ENCODE measurements at regions not wholly inside any gene's neighbourhood (a gene's known extent, or its start where the extent isn't known, plus 50 kb on each side); places are given as distances from the start of the nearest gene placed in this dataset.
A peak's percentile ranks its signal among the peaks of the same experiment; 100 is the strongest.
"Not testable (repeated sequence)": the region's sequence is repeated elsewhere in the genome, so short reads cannot be mapped to it uniquely, and the experiment has no call there.

GRCh38 chrX:122269243-122269781, 914.8 kb upstream of the GRIA3 start:
- H3K4me3 ChIP-seq (replicated peaks; ENCODE audit: low read depth, low read length), result no peak overlapping the region
- DNase-seq (ENCODE audit: low read depth), result peak; percentile 0
- TF ChIP-seq CTCF (IDR thresholded peaks at IDR 0.05; ENCODE audit: low read length, missing control alignments), result no peak

GRCh38 chrX:122270809-122271494, 913.1 kb upstream of the GRIA3 start:
- H3K4me3 ChIP-seq (replicated peaks; ENCODE audit: low read depth, low read length), result no peak overlapping the region
- no peak for TF ChIP-seq CTCF (IDR thresholded peaks at IDR 0.05; ENCODE audit: low read length, missing control alignments)
- DNase-seq (ENCODE audit: low read depth), result no peak

DNA sequence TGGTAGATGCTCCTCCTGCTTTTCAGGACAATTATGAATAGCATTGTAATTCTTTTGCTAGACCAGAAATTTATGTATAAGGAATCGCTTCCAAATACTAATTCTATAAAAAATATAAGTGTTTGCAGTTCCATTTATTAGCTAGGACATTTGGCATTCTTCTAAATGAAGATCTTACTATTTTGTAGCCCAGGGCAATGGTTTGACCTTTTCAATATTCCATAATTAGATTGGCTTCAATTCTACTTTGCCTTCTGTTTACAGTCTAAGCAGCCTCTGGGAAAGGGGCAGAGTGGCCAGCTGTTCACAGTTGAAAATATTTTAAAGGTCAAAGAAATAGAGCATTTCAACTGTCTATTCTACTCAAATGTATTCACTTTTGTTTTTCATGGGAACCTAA, 912.1 kb upstream of the GRIA3 start:
- no peak for DNase-seq (ENCODE audit: low read depth)
- no peak for TF ChIP-seq CTCF (IDR thresholded peaks at IDR 0.05; ENCODE audit: low read length, missing control alignments)
- H3K4me3 ChIP-seq (replicated peaks; ENCODE audit: low read depth, low read length), result no peak overlapping the region

GRCh38 chrX:122279746-122280145, 904.3 kb upstream of the GRIA3 start:
- DNase-seq (ENCODE audit: low read depth), result no peak
- H3K4me3 ChIP-seq (replicated peaks; ENCODE audit: low read depth, low read length), result no peak overlapping the region
- no peak for TF ChIP-seq CTCF (IDR thresholded peaks at IDR 0.05; ENCODE audit: low read length, missing control alignments)

GRCh38 chrX:122299822-122300221, 884.3 kb upstream of the GRIA3 start:
- not testable (repeated sequence) for DNase-seq (ENCODE audit: low read depth); H3K4me3 ChIP-seq (replicated peaks; ENCODE audit: low read depth, low read length)

- TF ChIP-seq CTCF (IDR thresholded peaks at IDR 0.05; ENCODE audit: low read length, missing control alignments), result no peak
- no peak overlapping the region for H3K4me3 ChIP-seq (replicated peaks; ENCODE audit: low read depth, low read length)
- DNase-seq (ENCODE audit: low read depth), result no peak
These were observed 882.6 kb upstream of the GRIA3 start for GRCh38 chrX:122301491-122301890.

- no peak for DNase-seq (ENCODE audit: low read depth)
- no peak overlapping the region for H3K4me3 ChIP-seq (replicated peaks; ENCODE audit: low read depth, low read length)
- TF ChIP-seq CTCF (IDR thresholded peaks at IDR 0.05; ENCODE audit: low read length, missing control alignments), result no peak
These were observed 880.3 kb upstream of the GRIA3 start for GRCh38 chrX:122303761-122304160.

All from fibroblast of pulmonary artery (primary cell).